ENCODE measurements at regions not wholly inside any gene's neighbourhood (a gene's known extent, or its start where the extent isn't known, plus 50 kb on each side); places are given as distances from the start of the nearest gene placed in this dataset.

DNA sequence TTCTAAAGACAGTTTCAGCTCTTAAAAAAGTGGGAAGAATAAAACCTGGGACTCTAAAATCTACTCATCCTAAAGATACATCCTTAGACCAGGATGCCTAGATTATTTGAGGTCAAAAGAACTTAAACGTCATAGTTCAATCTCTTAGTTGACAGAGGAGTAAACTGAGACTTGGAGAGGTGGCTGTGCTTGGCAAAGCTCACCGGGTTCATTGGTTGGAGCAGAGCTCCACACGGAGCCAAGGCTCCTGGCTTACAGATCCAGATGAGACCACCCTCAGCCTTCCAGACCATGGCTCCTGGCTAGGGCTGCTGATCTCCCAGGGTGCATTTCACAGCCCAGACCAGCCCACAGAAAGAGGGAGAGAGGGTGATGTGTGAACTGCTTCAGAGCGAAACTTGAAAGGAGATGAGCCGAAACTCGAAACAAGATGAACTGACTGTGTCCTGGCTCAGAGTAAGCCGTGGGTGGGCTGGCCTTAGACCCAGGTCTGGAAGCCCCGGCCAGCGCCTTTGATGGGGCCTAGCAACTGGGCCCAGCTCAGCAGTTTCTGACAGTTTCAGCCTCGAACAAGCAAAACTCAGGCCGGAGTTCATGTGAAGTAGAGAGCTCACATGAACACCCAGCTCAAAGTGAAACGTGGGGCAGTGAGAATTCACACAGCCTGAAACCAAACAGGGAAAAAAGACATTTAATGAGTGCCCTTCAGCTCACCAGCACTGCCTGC is 1044.8 kb downstream of the BCL11B start:
- DNase-seq: no peak

DNA sequence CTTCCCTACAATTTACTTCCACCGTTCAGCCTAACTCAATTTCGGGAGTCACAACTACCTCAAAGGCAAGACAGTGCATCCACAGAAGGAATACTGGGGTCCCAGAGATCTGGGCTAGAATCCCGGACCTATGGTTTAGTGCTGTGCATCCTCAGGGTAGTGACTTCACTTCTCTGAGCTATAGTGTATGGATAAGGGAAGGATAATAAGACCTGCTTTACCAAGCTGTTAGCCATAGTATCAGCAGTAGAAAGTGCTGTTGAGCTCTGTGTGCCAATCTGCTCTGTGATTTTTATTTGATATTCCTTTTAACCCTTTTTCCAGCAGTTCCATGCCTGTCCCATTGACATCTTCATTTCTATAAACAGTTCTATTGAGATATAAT is 1044.3 kb downstream of the BCL11B start:
- no peak for DNase-seq

DNA sequence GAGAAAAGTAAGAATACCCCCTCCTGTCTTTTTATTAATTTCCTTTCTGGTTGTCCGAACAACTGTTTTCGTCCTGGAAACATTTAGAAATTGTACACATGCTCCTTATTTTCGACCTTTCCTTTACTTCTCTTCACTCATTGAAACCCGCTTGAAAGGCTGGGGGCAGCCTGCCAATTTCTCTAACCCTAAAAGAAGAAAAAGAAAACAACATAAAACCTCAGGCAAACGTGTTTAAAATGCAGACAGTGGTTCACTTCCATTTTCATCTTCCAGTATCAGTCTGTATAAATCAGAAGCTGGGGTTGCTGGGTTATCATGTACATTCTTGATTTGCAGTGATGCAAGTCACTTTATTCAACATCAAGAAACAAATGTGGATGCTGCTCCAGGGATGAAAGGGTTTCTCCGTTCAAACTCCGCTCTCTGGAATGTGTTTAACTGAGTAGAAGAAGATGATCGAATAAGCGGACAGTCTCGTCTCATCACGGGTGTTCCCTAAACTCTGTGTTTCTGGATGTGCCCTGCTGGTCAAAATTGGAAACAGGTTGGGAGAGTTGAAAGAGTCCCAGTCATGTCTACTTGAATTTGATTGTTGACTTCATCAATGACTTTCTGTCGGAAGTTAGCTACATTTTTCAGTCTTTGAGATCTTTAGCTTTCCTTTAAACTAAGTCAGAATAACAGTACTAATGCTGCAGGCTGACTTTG is 1042.2 kb downstream of the BCL11B start:
- DNase-seq: no peak

DNA sequence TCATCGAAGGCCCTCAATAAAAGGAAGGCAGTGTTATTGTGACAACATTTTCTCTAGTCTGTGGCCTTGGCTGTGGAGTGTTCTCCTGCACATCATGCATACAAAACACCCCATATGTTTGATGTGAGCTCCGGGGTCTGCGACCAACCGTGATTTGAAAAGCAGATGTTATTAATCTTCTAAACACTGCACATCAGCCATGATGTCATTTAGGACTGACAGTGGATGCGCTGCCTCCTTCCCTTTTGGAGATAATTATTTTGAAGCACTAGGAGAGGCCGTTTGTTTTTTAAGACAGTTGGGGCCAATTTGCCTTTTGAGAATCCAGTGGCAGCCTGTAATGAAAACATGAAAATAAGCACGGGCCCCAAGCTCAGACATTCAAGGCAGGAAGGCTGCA is 1041.6 kb downstream of the BCL11B start:
- no peak for DNase-seq

DNA sequence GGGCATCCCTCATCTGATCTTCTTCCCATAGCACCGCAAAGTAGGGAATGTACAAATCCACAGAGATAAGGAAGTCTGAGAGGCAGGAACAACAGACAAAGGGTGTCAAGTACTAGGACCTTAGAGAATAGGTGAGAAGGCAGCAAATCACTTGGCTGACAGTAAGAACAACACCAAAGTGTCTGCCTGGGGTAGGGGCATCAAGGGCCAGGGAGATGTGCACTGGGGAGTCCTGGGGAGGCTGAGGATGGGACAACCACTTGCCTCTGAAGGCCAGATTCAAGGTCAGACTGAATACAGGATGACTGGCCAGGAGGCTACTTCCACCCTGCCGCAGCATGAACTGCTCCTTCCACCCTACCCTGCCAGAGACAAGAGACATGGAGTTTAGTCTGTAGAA is 1040.8 kb downstream of the BCL11B start:
- no peak for DNase-seq

DNA sequence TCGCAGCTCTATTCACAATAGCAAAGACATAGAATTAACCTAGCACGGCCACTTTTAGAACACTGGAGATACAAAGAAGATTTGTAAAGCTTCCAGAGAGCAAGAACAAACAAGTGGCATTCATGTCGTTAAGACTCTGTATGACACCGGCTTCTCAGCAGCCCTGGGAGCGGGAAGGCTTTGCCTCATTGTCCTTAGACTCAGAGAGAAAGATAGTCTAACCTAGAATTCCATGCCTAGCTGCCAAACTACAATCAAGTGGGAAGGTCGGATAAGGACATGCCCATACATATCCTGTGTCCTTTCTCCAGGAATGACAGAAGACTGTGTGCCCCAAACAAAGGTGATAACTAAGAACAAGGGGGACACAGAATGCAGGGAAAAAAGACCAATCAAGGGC is 1038.3 kb downstream of the BCL11B start:
- DNase-seq: no peak

DNA sequence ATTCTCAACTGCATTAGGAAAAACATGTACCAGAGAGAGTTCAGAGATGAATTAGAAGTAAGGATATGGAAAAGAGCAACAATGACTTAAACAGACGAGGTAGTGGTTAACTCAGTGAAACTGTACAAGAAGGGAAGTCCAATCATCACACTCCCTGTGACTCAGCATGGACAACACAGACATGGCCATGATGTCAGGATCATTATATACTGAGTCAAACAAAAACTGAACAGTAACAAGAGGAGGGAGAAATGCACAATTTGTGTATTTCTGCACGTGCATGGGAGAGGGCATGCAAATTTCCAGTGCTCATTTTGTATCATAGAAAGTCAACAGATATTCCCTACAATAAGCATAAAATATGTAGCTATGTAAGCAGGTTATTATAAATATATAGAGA is 1037.8 kb downstream of the BCL11B start:
- no peak for DNase-seq

DNA sequence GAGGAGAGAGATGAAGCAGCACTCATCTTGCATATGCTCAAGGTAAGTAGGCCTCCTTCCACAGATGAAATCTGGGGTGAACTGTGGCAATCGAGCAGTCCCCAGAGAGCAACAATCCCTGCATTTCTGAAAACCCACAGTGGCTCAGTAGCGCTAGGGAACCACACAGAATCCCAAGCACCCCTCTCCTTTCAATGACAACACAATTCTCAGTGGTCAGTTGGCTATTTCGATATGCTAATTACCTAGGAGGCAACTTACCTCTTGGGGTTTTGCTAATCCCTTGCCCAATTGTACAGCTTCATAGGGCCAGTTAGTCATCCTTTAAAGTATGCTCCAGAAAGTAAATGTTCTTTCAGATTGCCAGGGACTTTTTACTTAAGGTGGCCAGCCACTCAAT is 1035.7 kb downstream of the BCL11B start:
- DNase-seq: no peak

DNA sequence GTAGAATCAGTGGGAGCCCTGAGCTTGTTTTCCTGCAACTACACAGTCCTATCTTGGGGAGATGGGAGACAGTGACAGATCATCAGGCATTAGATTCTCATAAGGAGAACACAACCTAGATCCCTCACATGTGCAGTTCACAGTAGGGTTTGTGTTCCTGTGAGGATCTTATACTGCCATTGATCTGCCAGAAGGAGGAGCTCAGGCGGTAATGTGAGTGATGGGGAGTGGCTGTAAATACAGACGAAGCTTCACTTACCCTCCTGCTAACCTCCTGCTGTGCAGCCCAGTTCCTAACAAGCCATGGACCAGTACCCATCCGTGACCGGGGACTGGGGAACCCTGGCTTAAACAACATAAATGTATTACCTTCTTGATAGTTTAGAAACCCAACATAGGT is 1034.1 kb downstream of the BCL11B start:
- no peak for DNase-seq

DNA sequence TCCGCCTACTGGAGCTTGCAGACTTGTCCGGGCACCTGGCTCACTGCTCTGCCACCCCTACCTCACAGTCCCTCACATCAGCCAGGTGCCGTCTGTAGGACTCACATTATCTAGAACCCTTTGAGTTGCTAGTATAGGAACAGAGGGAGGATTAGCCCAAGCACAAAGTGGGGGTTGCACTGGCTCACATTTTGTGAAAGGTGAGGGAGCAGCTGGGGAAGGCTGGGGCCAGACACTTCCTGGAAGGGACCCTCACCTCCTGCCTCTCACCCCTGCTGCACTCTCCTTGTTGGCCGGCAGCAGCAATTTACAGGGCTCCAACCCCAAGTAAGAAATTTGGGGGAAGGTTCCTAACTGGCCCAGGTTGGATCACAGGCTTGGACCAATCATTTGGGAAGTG is 1031.6 kb downstream of the BCL11B start:
- DNase-seq: no peak

DNA sequence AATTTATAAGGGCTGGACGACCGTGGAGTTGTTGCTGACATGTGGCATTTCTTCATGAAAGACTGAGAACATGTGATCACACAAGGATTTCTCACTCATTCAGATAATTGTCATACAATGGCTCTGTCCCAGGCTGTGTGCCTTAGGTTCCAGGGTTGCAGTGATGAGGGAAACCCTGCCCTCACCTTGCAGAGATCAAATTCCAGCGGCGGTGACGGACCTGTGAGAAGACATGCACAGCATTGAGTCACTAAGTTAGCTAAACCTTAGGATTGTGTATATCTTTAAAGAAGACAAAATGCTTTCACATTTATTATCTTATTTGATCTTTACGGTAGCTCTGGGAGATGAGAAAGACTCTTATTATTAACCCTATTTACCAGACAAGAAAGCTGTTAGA is 1029.1 kb downstream of the BCL11B start:
- DNase-seq: no peak

DNA sequence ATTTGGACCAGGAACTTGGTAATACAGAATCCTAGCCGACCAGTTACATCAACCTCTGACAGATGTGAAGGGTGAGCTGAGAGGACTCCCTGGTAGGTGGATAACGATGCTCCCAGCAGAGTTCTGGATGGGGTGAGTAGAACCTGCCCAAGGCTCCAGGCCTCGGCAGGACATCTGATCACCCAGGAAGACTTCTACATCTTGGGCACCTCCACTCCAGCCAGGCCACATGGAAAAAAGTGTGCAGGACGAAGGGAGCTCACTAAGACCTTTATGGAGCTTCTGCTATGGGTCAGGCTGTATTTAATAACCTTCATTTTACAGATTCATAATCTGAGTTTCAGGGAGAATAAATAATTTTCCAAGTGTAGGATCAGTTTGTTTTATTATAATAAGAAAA is 1028.7 kb downstream of the BCL11B start:
- no peak for DNase-seq

DNA sequence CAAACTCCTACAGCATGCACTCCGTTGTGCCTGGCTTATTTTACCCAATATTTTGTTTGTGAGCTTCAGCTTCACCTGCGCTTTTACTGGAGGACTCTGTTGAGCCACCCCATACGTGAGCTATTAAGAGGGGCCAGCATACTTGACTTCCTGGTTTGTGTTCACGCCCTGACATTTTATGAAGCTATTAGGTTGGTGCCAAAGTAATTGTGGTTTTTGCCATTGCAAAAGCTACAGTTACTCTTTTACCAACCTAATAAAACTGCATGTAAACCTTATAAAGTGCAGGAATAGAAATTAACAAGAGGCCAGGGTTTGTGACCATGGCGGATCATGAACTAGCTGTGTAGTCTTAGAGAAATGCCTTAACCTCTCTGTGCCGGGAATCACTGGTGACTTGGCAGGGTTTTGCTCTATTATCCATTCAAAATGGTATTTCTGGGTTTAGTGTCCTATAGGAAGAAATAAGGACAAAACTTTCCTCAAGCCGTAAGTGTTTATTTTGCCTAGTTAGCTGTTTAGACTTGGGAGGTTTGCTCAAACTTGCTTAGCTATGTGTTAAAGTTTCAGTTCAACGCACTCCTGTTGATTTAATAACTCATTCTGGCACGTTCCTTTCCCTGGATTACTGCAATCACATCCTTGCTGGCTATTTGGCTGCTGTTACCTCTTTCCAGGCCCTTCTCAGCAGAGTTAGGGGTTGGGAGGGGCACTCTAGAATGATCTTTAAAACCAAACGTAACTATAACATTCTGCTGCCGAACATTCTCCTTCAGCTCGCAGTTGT is 1027.6 kb downstream of the BCL11B start:
- peak; percentile 15 for DNase-seq

DNA sequence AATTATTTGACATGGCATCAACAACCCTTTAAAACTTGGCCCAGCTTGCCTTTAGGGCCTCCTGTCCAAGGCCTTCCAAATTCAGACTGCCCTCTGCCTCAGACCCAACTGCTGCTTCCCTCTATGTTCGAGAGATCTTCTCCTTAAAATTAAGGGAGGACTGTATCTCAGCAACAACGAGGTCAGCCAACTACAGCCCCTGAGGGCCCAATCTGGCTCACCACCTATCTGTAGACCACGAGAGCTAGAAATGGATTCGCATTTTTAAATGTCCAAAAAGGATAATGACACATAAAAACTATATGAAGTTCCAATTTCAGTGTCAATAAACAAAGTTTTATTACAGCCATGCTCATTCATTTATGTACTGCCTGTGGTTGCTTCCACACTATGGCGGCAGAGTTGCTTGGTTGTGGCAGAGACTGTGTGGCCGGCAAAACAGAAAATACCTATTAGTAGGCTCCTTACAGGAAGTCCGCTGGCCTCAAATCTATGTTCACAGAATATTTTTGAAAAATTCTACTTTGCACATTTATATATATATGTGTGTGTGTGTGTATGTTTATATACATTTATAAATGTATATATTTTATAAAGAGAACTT is 1026.9 kb downstream of the BCL11B start:
- no peak for DNase-seq

DNA sequence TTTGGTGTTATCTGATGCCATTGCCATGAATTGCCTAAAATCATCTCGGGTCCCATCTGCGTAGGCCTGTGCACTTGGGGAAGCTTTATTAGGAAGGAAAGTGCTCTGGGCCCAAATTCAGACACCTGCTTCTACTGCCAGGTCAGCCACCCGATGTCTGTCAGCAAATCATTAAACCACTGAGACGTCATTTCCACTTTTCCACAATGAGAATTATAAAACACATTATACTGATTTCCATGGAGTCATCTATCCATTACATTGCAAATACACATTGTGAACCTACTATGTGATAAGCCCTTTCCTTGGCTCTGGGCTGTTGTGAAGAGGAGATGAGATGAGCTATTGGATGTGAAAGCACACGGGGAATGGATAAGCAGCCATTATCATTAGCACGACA is 1022.9 kb downstream of the BCL11B start:
- DNase-seq: no peak

DNA sequence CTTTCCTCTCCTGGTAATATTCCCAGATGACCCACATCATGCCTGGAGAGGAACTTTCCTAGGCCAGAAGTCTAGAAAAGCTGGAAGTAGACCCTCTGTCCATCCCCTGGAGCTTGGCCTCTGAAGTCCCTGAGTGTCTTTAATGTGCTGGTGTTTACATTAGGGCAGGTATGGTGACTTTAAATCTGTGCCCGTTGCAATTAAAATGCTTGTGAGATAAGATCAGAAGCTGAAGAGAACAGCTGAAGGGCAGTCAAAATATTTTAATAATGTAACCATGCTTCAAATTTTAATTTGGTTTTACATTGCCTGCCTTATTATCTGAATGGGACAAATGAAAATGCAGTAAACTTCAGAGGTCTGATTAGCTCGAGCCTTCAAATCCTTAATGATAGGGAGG is 1022.5 kb downstream of the BCL11B start:
- DNase-seq: no peak

DNA sequence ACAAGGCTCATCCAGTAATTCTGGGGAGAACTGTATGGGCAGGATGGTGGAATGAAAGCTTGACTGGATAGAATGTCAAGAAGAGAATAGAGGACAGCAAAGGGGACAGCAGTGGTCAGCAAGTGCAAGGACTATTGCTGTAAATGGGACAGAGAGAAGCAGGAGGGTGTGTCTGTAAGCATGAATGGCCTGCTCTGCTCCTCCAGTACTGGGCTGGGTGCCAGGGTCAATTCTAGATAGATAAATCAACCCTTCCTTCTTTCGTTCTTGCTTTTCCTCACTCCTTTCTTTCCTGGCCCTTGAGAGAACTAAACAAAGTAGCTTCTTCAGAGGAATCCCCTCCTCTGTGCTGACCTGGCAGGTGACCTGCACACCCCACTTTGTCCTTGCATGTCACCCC is 1019.2 kb downstream of the BCL11B start:
- no peak for DNase-seq

DNA sequence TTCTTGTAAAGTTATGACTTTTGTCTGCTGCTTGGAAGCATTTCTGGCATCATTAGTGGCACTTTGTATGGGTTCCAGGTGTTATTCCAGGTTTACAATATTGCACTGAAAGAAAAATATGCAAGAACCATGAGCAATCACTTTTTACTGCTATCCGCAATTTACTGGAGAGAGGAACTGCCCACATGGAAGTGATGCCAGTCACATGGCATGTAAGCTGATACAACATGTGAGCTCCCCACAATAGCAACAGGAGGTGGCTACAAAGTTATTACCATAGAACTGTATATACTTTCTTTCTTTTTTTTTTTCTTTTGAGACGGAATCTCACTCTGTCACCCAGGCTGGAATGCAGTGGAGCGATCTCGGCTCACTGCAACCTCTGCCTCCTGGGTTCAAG is 1012.1 kb downstream of the BCL11B start:
- DNase-seq: no peak

DNA sequence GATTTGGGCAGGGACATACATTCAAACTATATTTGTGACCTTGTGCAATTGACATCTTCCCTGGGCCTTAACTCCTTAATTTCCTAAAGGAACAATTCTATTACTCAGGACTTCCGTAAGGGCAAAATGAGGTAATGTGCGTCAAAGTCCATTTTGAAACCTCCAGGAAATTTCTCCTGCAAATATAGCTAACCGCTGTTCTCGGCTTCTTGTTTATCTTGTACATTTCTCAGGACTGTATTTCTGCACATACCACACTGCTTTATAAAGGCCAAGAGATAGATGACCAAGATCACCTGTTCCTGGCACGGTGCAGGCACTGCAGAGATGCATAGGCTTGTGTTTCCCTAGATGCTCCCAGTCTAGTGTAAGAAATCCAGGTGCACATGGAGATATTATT is 1009.4 kb downstream of the BCL11B start:
- DNase-seq: no peak

DNA sequence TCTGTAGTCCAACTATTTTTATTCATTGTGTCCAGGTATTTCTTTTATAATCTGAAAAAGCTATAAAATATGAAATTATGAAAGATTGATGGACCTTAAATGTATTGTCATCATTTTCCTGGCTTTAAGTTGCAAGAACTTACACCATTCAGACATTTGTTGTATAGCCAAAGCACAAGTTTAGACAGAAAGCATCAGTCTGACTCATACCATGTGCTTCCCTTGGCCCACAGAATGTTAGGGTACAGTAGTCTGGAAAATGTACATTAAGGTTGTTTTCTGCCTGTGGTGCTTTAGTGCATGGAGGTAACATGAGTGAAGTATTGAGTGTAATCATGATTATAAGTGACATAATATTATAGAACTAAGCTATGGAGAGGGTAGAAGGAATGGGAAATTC is 1002.5 kb downstream of the BCL11B start:
- DNase-seq: no peak

DNA sequence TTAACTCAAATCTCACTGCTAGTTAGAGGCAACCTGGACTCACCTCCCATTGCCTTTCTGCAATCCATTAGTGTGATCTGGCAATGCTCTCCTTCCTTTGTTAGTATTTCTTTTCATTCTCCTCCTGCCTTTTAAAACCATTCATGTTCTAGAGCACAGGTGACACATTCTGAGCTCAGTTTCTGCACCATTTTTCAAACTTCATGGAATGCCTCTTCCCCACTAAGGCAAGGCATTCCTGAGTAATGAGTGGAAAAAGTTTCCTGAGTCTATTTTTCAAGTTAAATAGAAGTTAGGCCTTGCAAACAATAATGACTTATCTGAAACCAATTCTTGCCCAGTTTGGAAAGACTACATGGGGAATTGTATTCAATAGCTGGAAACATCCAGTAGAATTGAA is 1001.8 kb downstream of the BCL11B start:
- DNase-seq: no peak

DNA sequence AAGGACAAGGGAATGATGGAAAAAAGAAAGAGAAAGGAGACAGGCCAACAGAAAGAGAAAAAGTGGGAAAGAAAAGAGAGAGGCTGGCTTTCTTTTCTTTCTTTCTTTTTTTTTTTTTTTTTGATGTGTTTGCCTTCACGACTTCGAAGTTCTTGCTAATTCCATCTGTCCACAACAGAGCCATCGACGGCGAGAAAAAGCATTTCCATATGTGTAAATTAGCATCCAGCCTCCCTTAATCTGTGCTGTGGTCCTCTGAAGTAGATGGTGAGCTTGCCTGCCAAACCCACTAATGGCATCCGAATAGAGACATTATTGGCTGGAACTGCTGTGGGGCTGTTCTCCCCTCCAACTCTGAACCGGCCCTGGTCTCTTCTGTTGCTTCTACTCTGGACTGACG is 997.4 kb downstream of the BCL11B start:
- DNase-seq: no peak

DNA sequence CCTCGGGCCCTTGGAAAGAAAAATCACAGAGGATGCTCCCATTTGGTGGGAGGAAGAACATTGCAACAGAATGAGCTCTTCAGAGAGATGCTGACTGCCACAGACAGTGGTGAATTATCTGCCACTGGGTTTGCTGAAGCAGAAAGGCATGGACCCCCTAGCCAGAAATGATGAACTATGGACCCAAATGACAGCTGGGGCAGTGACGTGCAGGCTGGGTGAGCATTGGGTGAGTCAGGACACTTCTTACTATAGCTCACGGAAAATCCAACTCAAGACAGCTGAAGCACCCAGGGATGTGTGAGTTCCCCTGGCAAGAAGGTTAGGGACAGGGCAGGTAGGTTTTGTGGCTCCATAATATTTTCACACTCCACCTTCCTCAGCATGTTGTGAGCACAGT is 993.2 kb downstream of the BCL11B start:
- no peak for DNase-seq

DNA sequence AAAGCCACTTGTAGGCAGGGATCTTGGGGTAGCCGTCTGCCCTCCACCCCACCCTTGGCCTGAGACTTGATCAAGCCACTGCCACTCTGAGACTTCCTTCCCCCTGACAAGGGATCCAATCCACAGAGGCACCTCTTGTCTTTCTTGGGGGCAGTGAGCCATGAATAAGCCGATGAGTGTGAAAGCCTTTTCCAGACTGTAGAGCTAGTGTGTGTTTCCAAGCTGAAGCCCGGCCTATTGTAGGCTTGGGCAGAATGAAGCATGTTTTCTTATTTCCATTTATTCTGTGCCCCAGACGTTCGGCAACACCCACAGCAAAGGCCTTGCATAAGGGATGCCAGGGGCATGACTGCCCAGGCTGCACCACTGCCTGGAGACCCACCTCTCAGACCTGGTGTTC is 991.6 kb downstream of the BCL11B start:
- no peak for DNase-seq

All from NCI-H2107 (cell line).